ENCODE measurements at regions not wholly inside any gene's neighbourhood (a gene's known extent, or its start where the extent isn't known, plus 50 kb on each side); places are given as distances from the start of the nearest gene placed in this dataset.

DNA sequence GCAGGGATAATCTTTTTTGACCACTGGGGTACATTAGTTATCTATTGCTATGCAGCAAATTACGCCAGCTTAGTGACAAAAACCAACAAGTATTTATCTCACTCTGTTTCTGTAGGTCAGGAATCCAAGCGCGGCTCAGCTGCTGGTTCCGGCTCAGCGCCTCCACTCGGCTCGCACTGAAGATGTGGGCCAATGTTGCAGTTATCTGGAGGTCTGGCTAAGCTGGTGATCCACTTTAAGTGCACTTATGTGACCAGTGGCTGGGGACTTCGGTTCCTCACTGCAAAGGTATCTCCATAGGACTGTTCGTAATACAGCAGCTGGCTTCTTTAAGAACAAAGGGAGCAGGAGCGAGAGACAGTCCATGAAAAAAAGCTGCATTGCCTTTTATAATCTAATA is 591.9 kb downstream of the TMEM182 start:
- TF ChIP-seq, protein P1, sequence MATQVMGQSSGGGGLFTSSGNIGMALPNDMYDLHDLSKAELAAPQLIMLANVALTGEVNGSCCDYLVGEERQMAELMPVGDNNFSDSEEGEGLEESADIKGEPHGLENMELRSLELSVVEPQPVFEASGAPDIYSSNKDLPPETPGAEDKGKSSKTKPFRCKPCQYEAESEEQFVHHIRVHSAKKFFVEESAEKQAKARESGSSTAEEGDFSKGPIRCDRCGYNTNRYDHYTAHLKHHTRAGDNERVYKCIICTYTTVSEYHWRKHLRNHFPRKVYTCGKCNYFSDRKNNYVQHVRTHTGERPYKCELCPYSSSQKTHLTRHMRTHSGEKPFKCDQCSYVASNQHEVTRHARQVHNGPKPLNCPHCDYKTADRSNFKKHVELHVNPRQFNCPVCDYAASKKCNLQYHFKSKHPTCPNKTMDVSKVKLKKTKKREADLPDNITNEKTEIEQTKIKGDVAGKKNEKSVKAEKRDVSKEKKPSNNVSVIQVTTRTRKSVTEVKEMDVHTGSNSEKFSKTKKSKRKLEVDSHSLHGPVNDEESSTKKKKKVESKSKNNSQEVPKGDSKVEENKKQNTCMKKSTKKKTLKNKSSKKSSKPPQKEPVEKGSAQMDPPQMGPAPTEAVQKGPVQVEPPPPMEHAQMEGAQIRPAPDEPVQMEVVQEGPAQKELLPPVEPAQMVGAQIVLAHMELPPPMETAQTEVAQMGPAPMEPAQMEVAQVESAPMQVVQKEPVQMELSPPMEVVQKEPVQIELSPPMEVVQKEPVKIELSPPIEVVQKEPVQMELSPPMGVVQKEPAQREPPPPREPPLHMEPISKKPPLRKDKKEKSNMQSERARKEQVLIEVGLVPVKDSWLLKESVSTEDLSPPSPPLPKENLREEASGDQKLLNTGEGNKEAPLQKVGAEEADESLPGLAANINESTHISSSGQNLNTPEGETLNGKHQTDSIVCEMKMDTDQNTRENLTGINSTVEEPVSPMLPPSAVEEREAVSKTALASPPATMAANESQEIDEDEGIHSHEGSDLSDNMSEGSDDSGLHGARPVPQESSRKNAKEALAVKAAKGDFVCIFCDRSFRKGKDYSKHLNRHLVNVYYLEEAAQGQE (IDR thresholded peaks at IDR 0.05; ENCODE audit: insufficient read depth in 1 of 2, low read depth in 2 of 2, low read length in 2 of 2): no peak
- TF ChIP-seq POLR2AphosphoS5 (IDR thresholded peaks at IDR 0.05; ENCODE audit: low read depth, low read length) (no peak), FOXP2 (optimal IDR thresholded peaks at IDR 0.05; ENCODE audit: borderline replicate concordance, extremely low read depth, extremely low read length, insufficient read depth) (no peak)
